Testis (tissue), 2 donors: ENCODE measurements at regions not wholly inside any gene's neighbourhood (a gene's known extent, or its start where the extent isn't known, plus 50 kb on each side); places are given as distances from the start of the nearest gene placed in this dataset.

Experiments used
- POLR2A ChIP-seq: fragments of 450-650 bp; IDR thresholded peaks from one replicate; pipeline ENCODE4 v1.6.1; 2017; ENCODE audit warnings: antibody characterized with exemption, mild to moderate bottlenecking, moderate library complexity
- TF ChIP-seq, protein P1 (sequence below), 3 experiments: fragments of 450-650 bp in 2 of 3; fragments of 200-600 bp in 1 of 3; sonication (generic) in 1 of 3; IDR thresholded peaks; one replicate each; pipeline ENCODE4 v1.5.1; 2016 to 2019; ENCODE audit warnings: antibody characterized with exemption in 3 of 3, mild to moderate bottlenecking in 2 of 3, moderate library complexity in 1 of 3

DNA sequence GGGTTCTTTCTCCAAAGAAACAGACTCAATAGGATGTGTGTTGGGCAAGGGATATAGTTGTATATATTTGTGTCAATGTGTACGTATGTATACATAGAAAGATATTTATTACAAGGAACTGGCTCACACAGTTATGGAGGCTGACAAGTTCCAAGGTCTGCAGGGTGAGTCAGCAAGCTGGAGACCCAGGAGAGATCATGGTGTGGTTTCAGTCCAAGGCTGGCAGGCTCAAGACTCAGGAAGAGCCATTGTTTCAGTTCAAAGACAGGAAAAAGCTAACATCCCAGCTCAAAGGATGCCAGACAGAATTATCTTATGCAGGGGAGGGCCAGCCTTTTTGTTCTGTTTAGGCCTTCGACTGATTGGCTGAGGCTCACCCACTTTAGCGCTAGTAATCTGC, 89.9 kb upstream of the RALGAPA2 start:
- TF ChIP-seq POLR2A, result no peak
- TF ChIP-seq, protein P1, sequence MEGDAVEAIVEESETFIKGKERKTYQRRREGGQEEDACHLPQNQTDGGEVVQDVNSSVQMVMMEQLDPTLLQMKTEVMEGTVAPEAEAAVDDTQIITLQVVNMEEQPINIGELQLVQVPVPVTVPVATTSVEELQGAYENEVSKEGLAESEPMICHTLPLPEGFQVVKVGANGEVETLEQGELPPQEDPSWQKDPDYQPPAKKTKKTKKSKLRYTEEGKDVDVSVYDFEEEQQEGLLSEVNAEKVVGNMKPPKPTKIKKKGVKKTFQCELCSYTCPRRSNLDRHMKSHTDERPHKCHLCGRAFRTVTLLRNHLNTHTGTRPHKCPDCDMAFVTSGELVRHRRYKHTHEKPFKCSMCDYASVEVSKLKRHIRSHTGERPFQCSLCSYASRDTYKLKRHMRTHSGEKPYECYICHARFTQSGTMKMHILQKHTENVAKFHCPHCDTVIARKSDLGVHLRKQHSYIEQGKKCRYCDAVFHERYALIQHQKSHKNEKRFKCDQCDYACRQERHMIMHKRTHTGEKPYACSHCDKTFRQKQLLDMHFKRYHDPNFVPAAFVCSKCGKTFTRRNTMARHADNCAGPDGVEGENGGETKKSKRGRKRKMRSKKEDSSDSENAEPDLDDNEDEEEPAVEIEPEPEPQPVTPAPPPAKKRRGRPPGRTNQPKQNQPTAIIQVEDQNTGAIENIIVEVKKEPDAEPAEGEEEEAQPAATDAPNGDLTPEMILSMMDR (IDR thresholded peaks at IDR 0.05), result no peak
